Gastrocnemius medialis (tissue), 4 donors: ENCODE measurements at regions not wholly inside any gene's neighbourhood (a gene's known extent, or its start where the extent isn't known, plus 50 kb on each side); places are given as distances from the start of the nearest gene placed in this dataset.

Experiments used
- ATAC-seq, 2 donors: fragments of 150-250 bp; one replicate each; pipeline ENCODE4 v1.9.1; 2016
- DNase-seq, 2 donors: peaks; one replicate each; pipeline ENCODE4 v3.0.0-alpha.2; 2019
- H3K27ac ChIP-seq, 4 donors: fragments of 200-600 bp; sonication (generic); 1 replicate in 1 of 4; 2 replicates in 3 of 4; pipeline ENCODE4 v1.5.1; 2016 to 2018; ENCODE audit warnings: mild to moderate bottlenecking in 2 of 4, moderate library complexity in 1 of 4
- H3K27me3 ChIP-seq, 3 donors: fragments of 200-600 bp; sonication (generic) in 2 of 3; 1 replicate in 1 of 3; 2 replicates in 2 of 3; pipeline versions ENCODE4 v1.5.1 to v1.6.0; 2016 to 2019; ENCODE audit warnings: mild to moderate bottlenecking in 1 of 3, moderate library complexity in 1 of 3
- H3K36me3 ChIP-seq, 2 donors: fragments of 200-600 bp; sonication (generic) in 1 of 2; one replicate each; pipeline ENCODE4 v1.5.1; 2017 to 2018
- H3K4me1 ChIP-seq, 2 donors: fragments of 200-600 bp; sonication (generic) in 1 of 2; one replicate each; pipeline ENCODE4 v1.5.1; 2016 to 2017; ENCODE audit warnings: mild to moderate bottlenecking in 2 of 2
- H3K4me3 ChIP-seq, 4 donors: fragments of 200-600 bp; sonication (generic) in 3 of 4; 1 replicate in 1 of 4; 2 replicates in 3 of 4; pipeline ENCODE4 v1.5.1; 2016 to 2019; ENCODE audit warnings: mild to moderate bottlenecking in 2 of 4
- H3K9me3 ChIP-seq, 3 donors: fragments of 200-600 bp; sonication (generic) in 2 of 3; 1 replicate in 1 of 3; 2 replicates in 2 of 3; pipeline ENCODE4 v1.5.1; 2016 to 2019
- CTCF ChIP-seq, 5 experiments: fragments of 450-650 bp in 3 of 5; fragments of 200-600 bp in 2 of 5; sonication (generic) in 2 of 5; IDR thresholded peaks in 4 of 5; conservative IDR thresholded peaks in 1 of 5; 1 replicate in 4 of 5; 2 replicates in 1 of 5; pipeline ENCODE4 v1.5.1; 2016 to 2019; ENCODE audit warnings: antibody characterized with exemption in 5 of 5, mild to moderate bottlenecking in 3 of 5, moderate library complexity in 3 of 5
- POLR2A ChIP-seq, 2 donors: fragments of 450-650 bp; IDR thresholded peaks; one replicate each; pipeline ENCODE4 v1.6.1; 2017; ENCODE audit warnings: antibody characterized with exemption in 2 of 2, mild to moderate bottlenecking in 2 of 2, moderate library complexity in 2 of 2
- in situ Hi-C, 4 donors: fragments of 200-750 bp; cut with MboI; loops; one replicate each; pipeline versions ENCODE4 v1.15.0 to v1.8.0; 2017; ENCODE audit warnings: low sequenced_read_pairs in 4 of 4
- intact Hi-C: fragments of 100-400 bp; cut with DNase I; formaldehyde crosslinking; loops from one replicate; pipeline ENCODE4 v1.15.1; 2023; ENCODE audit warnings: low total_unique reads

- no peak overlapping the region for H3K4me3 ChIP-seq
- TF ChIP-seq POLR2A (IDR thresholded peaks at IDR 0.05) (no peak), CTCF (IDR thresholded peaks at IDR 0.05 in 4 of 5, conservative IDR thresholded peaks at IDR 0.05 in 1 of 5) (no peak)
- no peak overlapping the region for H3K27ac ChIP-seq
- intact Hi-C loops: no loop called here
- no peaks in the 10 kb centered on the region for H3K27me3 ChIP-seq
- no peaks in the 10 kb centered on the region for H3K36me3 ChIP-seq
- no peaks in the 10 kb centered on the region for H3K9me3 ChIP-seq
- DNase-seq: no peak
- in situ Hi-C loops: no loop called here
- no peak for ATAC-seq
- H3K4me1 ChIP-seq: no peaks in the 10 kb centered on the region
These were observed 159.2 kb upstream of the GABRA2 start for GRCh38 chr4:46549125-46549524.

- Histone ChIP-seq H3K9me3 (no peaks in the 10 kb centered on the region), H3K4me3 (no peak overlapping the region), H3K36me3 (no peaks in the 10 kb centered on the region), H3K27me3 (no peaks in the 10 kb centered on the region), H3K27ac (no peak overlapping the region), H3K4me1 (no peaks in the 10 kb centered on the region)
- intact Hi-C loops: no loop called here
- DNase-seq: no peak
- ATAC-seq: no peak
- TF ChIP-seq CTCF (IDR thresholded peaks at IDR 0.05 in 4 of 5, conservative IDR thresholded peaks at IDR 0.05 in 1 of 5) (no peak), POLR2A (IDR thresholded peaks at IDR 0.05) (no peak)
- in situ Hi-C loops: no loop called here
These were observed 134.8 kb upstream of the GABRA2 start for GRCh38 chr4:46524751-46525150.

DNA sequence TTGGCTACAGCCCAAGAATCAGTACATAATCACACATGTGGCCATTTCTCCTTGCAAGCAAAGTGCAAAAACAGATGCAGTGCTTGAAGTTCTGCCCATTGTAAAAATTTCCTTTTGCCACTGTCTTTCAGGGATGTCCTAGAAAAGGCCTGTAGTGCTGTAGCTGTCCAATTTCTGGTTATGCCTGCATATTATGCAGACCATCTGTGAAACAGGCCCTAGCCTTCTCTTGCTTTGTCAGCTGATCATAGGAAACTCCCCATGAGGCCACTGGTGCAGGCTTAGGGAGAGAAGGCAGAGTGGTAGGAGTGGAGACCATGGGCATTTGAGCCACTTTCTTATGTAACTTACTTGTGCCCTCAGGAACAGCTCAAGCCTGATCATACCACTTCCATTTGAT, 130.4 kb upstream of the GABRA2 start:
- H3K4me3 ChIP-seq: no peak overlapping the region
- in situ Hi-C loops (no loop called here), intact Hi-C loops (no loop called here)
- H3K4me1 ChIP-seq: no peaks in the 10 kb centered on the region
- TF ChIP-seq POLR2A (IDR thresholded peaks at IDR 0.05): no peak
- TF ChIP-seq CTCF (IDR thresholded peaks at IDR 0.05 in 4 of 5, conservative IDR thresholded peaks at IDR 0.05 in 1 of 5): no peak
- H3K36me3 ChIP-seq: no peaks in the 10 kb centered on the region
- DNase-seq: no peak
- H3K9me3 ChIP-seq: no peaks in the 10 kb centered on the region
- H3K27me3 ChIP-seq: no peaks in the 10 kb centered on the region
- no peak overlapping the region for H3K27ac ChIP-seq
- ATAC-seq: no peak

- in situ Hi-C loops (loop anchor here in 1 of 4 donors (10.0 kb wide), 1 partner anchor 59 kb away; no protein-coding TSS in a partner anchor), intact Hi-C loops (no loop called here)
- Histone ChIP-seq H3K4me1 (no peaks in the 10 kb centered on the region), H3K36me3 (no peaks in the 10 kb centered on the region), H3K4me3 (no peak overlapping the region), H3K27ac (no peak overlapping the region), H3K27me3 (no peaks in the 10 kb centered on the region), H3K9me3 (no peaks in the 10 kb centered on the region)
- DNase-seq (no peak), ATAC-seq (no peak)
- TF ChIP-seq CTCF (IDR thresholded peaks at IDR 0.05 in 4 of 5, conservative IDR thresholded peaks at IDR 0.05 in 1 of 5): no peak
- TF ChIP-seq POLR2A (IDR thresholded peaks at IDR 0.05): no peak
These were observed 126.0 kb upstream of the GABRA2 start for GRCh38 chr4:46515940-46516339.

DNA sequence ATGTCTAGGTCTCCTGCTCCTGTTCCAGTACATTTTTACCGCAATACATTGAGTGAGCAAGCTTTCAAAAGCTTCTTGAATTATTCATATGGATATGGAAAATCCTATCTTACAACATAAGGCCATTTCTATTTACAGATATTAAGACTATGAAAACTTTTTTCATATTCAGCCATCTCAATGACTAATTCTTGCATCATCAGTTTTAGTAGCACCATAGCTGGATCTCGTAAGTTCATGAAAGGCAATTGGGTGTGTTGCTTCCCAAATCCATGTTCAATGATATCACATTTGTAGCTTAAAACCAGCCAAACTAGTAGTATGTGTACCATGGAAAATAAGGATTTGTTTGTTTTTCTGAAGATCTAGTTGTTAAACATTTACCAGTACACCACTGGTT, 118.3 kb upstream of the GABRA2 start:
- H3K9me3 ChIP-seq: no peaks in the 10 kb centered on the region
- intact Hi-C loops (no loop called here), in situ Hi-C loops (no loop called here)
- H3K4me3 ChIP-seq: no peak overlapping the region
- H3K36me3 ChIP-seq: no peaks in the 10 kb centered on the region
- no peaks in the 10 kb centered on the region for H3K4me1 ChIP-seq
- DNase-seq (no peak), ATAC-seq (no peak)
- H3K27me3 ChIP-seq: no peaks in the 10 kb centered on the region
- no peak overlapping the region for H3K27ac ChIP-seq
- no peak for TF ChIP-seq POLR2A (IDR thresholded peaks at IDR 0.05)
- TF ChIP-seq CTCF (IDR thresholded peaks at IDR 0.05 in 4 of 5, conservative IDR thresholded peaks at IDR 0.05 in 1 of 5): no peak
